ENCODE measurements at regions not wholly inside any gene's neighbourhood (a gene's known extent, or its start where the extent isn't known, plus 50 kb on each side); places are given as distances from the start of the nearest gene placed in this dataset.

- TF ChIP-seq, protein P1, sequence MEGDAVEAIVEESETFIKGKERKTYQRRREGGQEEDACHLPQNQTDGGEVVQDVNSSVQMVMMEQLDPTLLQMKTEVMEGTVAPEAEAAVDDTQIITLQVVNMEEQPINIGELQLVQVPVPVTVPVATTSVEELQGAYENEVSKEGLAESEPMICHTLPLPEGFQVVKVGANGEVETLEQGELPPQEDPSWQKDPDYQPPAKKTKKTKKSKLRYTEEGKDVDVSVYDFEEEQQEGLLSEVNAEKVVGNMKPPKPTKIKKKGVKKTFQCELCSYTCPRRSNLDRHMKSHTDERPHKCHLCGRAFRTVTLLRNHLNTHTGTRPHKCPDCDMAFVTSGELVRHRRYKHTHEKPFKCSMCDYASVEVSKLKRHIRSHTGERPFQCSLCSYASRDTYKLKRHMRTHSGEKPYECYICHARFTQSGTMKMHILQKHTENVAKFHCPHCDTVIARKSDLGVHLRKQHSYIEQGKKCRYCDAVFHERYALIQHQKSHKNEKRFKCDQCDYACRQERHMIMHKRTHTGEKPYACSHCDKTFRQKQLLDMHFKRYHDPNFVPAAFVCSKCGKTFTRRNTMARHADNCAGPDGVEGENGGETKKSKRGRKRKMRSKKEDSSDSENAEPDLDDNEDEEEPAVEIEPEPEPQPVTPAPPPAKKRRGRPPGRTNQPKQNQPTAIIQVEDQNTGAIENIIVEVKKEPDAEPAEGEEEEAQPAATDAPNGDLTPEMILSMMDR (IDR thresholded peaks at IDR 0.05), result no peak
- TF ChIP-seq POLR2A (IDR thresholded peaks at IDR 0.05), result no peak
- Histone ChIP-seq H3K4me1 (no peaks in the 10 kb centered on the region), H3K9me3 (no peaks in the 10 kb centered on the region), H3K4me3 (no peak overlapping the region), H3K27me3 (no peaks in the 10 kb centered on the region), H3K36me3 (no peaks in the 10 kb centered on the region), H3K27ac (no peak overlapping the region)
- WGBS (ENCODE audit: insufficient coverage, low coverage, low lambda C conversion rate, missing lambda C conversion rate), result 78% methylated on average over 6 of the region's 6 CpGs
- intact Hi-C loops (cut with DNase I), result no loop called here
- DNase-seq (no peak), ATAC-seq (no peak)
Measured at GRCh38 chrX:9137152-9137551, 103.2 kb upstream of the FAM9B start.

DNA sequence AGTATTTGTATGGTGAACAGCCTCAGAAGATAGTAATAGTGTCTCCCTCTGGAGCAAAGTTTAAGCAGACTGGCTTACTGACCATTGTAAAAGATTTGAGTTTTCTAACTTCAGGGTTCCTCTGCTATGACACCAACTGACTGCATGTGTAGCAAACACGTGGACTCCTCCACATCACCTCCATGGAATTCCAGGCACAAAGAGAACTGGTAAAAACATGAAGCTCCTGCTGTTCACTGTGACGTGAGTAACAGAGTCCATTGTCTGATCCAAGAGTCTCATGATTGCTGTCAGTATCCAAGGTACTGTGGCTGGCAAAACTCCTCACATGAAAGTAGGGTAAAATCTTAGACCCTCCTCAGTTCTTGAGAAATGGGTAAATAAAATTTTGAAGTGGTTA lies 107.6 kb upstream of the FAM9B start:
- DNase-seq (no peak), ATAC-seq (no peak)
- intact Hi-C loops (cut with DNase I), result no loop called here
- no peak overlapping the region for H3K4me3 ChIP-seq
- H3K36me3 ChIP-seq, result no peaks in the 10 kb centered on the region
- no peak overlapping the region for H3K27ac ChIP-seq
- H3K9me3 ChIP-seq, result no peaks in the 10 kb centered on the region
- TF ChIP-seq POLR2A (IDR thresholded peaks at IDR 0.05), result no peak
- TF ChIP-seq, protein P1 (IDR thresholded peaks at IDR 0.05), result no peak
- WGBS (ENCODE audit: insufficient coverage, low coverage, low lambda C conversion rate, missing lambda C conversion rate), result 66% methylated on average over 2 of the region's 2 CpGs
- no peaks in the 10 kb centered on the region for H3K27me3 ChIP-seq
- no peaks in the 10 kb centered on the region for H3K4me1 ChIP-seq

DNA sequence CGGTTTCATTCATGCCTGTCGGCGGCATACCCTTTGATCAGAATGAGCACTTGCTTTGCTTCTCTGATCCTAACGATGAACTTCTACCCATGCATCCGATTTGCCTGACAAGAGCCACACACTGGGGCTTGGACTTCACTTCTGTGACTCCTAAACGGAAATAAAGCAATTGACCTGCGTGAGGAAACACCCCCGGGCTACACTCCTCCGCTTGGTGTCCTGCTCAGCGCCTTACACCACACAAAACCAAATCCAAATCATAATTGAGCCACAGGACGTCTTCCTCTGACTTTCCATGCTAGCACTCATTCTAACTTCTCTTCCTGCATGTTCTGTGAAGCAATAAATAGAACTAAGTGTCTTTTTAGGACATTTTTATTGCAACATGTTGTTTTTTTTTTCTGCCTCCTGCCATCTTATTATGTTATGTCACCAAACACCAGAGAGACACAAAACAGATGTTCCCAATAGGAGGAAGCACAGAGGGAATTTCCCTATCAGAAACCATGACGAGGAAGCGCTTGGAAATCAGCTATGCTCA lies 110.8 kb upstream of the FAM9B start:
- intact Hi-C loops (cut with DNase I), result no loop called here
- Histone ChIP-seq H3K27me3 (no peaks in the 10 kb centered on the region), H3K27ac (no peak overlapping the region), H3K4me3 (no peak overlapping the region), H3K36me3 (no peaks in the 10 kb centered on the region), H3K4me1 (no peaks in the 10 kb centered on the region), H3K9me3 (no peaks in the 10 kb centered on the region)
- no peak for TF ChIP-seq POLR2A (IDR thresholded peaks at IDR 0.05)
- TF ChIP-seq, protein P1 (IDR thresholded peaks at IDR 0.05), result no peak
- DNase-seq (no peak), ATAC-seq (no peak)
- 48% methylated on average over 13 of the region's 13 CpGs for WGBS (ENCODE audit: insufficient coverage, low coverage, low lambda C conversion rate, missing lambda C conversion rate)

- Histone ChIP-seq H3K36me3 (no peaks in the 10 kb centered on the region), H3K27ac (no peak overlapping the region), H3K4me1 (no peaks in the 10 kb centered on the region), H3K4me3 (no peak overlapping the region), H3K27me3 (no peaks in the 10 kb centered on the region), H3K9me3 (no peaks in the 10 kb centered on the region)
- no peak for ATAC-seq
- intact Hi-C loops (cut with DNase I), result no loop called here
- WGBS (ENCODE audit: insufficient coverage, low coverage, low lambda C conversion rate, missing lambda C conversion rate), result 66% methylated on average over 9 of the region's 9 CpGs
- TF ChIP-seq POLR2A (IDR thresholded peaks at IDR 0.05), result no peak
- TF ChIP-seq, protein P1 (IDR thresholded peaks at IDR 0.05), result no peak
- no peak for DNase-seq
Measured at GRCh38 chrX:9146657-9147056, 112.7 kb upstream of the FAM9B start.

- H3K36me3 ChIP-seq, result no peaks in the 10 kb centered on the region
- WGBS (ENCODE audit: insufficient coverage, low coverage, low lambda C conversion rate, missing lambda C conversion rate), result 73% methylated on average over 3 of the region's 5 CpGs
- H3K9me3 ChIP-seq, result no peaks in the 10 kb centered on the region
- intact Hi-C loops (cut with DNase I), result no loop called here
- H3K27me3 ChIP-seq, result no peaks in the 10 kb centered on the region
- no peaks in the 10 kb centered on the region for H3K4me1 ChIP-seq
- TF ChIP-seq, protein P1 (IDR thresholded peaks at IDR 0.05), result no peak
- TF ChIP-seq POLR2A (IDR thresholded peaks at IDR 0.05), result no peak
- DNase-seq, result no peak
- no peak for ATAC-seq
- H3K27ac ChIP-seq, result no peak overlapping the region
- H3K4me3 ChIP-seq, result no peak overlapping the region
Measured at GRCh38 chrX:9147086-9147485, 113.2 kb upstream of the FAM9B start.

All from right lobe of liver (tissue), 6 donors.